Loucy (cell line): ENCODE measurements at regions not wholly inside any gene's neighbourhood (a gene's known extent, or its start where the extent isn't known, plus 50 kb on each side); places are given as distances from the start of the nearest gene placed in this dataset.

Experiments used
- H2AFZ ChIP-seq: fragments of 200-600 bp; sonication (generic); 2 replicates; pipeline ENCODE4 v1.6.0; 2016; ENCODE audit warnings: antibody characterized with exemption, mild to moderate bottlenecking, low read length, moderate library complexity
- H3F3A ChIP-seq: fragments of 200-600 bp; 2 replicates; pipeline ENCODE4 v1.6.0; 2016; ENCODE audit warnings: antibody characterized with exemption, low read depth, mild to moderate bottlenecking
- H3K27me3 ChIP-seq: fragments of 200-600 bp; sonication (generic); 2 replicates; pipeline ENCODE4 v1.6.1; 2014; ENCODE audit warnings: low read length, mild to moderate bottlenecking; ENCODE audit not compliant: insufficient read depth, poor library complexity, severe bottlenecking
- H3K36me3 ChIP-seq: fragments of 200-600 bp; sonication (generic); 2 replicates; pipeline ENCODE4 v1.6.1; 2016; ENCODE audit warnings: low read length; ENCODE audit not compliant: insufficient read depth
- H3K4me1 ChIP-seq: fragments of 200-600 bp; sonication (generic); 2 replicates; pipeline ENCODE4 v1.5.1; 2014; ENCODE audit warnings: low read length, mild to moderate bottlenecking; ENCODE audit not compliant: insufficient read depth, poor library complexity, severe bottlenecking
- H3K4me2 ChIP-seq: fragments of 200-600 bp; sonication (generic); 2 replicates; pipeline ENCODE4 v1.6.0; 2014; ENCODE audit warnings: antibody characterized with exemption, low read length, low read depth, mild to moderate bottlenecking; ENCODE audit not compliant: poor library complexity, severe bottlenecking
- H3K4me3 ChIP-seq: fragments of 200-600 bp; sonication (generic); 2 replicates; pipeline ENCODE4 v1.5.1; 2014; ENCODE audit warnings: low read length, mild to moderate bottlenecking, mixed read lengths; ENCODE audit not compliant: poor library complexity, severe bottlenecking
- H3K79me2 ChIP-seq: fragments of 200-600 bp; sonication (generic); 2 replicates; pipeline ENCODE4 v1.6.1; 2014; ENCODE audit warnings: low read length; ENCODE audit not compliant: insufficient read depth
- H3K9ac ChIP-seq: fragments of 200-600 bp; sonication (generic); 2 replicates; pipeline ENCODE4 v1.6.0; 2014; ENCODE audit warnings: mild to moderate bottlenecking, low read depth, low read length, moderate library complexity; ENCODE audit not compliant: poor library complexity, severe bottlenecking
- H3K9me2 ChIP-seq: fragments of 200-600 bp; sonication (generic); replicated peaks from 2 replicates; pipeline ENCODE4 v1.6.1; 2016; ENCODE audit warnings: low read depth, low read length, mixed read lengths
- H3K9me3 ChIP-seq: fragments of 200-600 bp; sonication (generic); 2 replicates; pipeline ENCODE4 v1.6.1; 2014; ENCODE audit warnings: mild to moderate bottlenecking, antibody characterized with exemption, low read length, low read depth; ENCODE audit not compliant: insufficient read depth
- H4K20me1 ChIP-seq: fragments of 200-600 bp; sonication (generic); 2 replicates; pipeline ENCODE4 v1.6.0; 2014; ENCODE audit warnings: antibody characterized with exemption, low read length, mild to moderate bottlenecking; ENCODE audit not compliant: insufficient read depth, poor library complexity, severe bottlenecking
- CTCF ChIP-seq: fragments of 200-600 bp; sonication (generic); conservative IDR thresholded peaks from 2 replicates; pipeline ENCODE4 v1.5.1; 2014; ENCODE audit warnings: mild to moderate bottlenecking, antibody characterized with exemption, low read length
- EZH2phosphoT487 ChIP-seq: fragments of 200-600 bp; IDR thresholded peaks from 2 replicates; pipeline ENCODE4 v1.6.1; 2018; ENCODE audit warnings: antibody characterized with exemption, mild to moderate bottlenecking, moderate library complexity, borderline replicate concordance

DNA sequence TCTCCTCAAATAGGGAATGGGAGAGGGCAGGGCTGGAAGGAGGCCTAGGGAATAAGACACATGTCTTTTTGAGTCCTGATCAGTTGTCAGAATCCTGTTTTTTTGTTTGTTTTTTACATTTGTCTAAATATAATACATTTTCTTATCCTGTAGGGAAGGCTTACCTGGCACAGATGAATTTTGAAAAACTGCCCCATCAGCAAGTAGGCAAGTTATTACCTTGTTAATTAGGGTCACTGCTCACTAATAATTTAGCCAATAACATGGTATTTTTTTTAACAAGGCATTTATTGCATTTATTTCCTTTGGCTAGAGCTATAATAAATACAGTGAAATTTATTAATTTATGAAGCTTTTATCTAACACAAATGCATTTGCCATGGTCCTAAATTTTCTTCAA, 423.2 kb upstream of the ONECUT1 start:
- Histone ChIP-seq H3K79me2 (no peaks in the 10 kb centered on the region), H2AFZ (no peak overlapping the region), H3K4me2 (no peak overlapping the region), H4K20me1 (no peaks in the 10 kb centered on the region), H3K9me2 (no peaks in the 10 kb centered on the region), H3K4me3 (no peak overlapping the region), H3K9ac (no peak overlapping the region), H3K36me3 (no peaks in the 10 kb centered on the region), H3F3A (no peaks in the 10 kb centered on the region), H3K4me1 (no peaks in the 10 kb centered on the region), H3K9me3 (no peaks in the 10 kb centered on the region), H3K27me3 (no peaks in the 10 kb centered on the region)
- no peak for TF ChIP-seq CTCF
- no peak for TF ChIP-seq EZH2phosphoT487

DNA sequence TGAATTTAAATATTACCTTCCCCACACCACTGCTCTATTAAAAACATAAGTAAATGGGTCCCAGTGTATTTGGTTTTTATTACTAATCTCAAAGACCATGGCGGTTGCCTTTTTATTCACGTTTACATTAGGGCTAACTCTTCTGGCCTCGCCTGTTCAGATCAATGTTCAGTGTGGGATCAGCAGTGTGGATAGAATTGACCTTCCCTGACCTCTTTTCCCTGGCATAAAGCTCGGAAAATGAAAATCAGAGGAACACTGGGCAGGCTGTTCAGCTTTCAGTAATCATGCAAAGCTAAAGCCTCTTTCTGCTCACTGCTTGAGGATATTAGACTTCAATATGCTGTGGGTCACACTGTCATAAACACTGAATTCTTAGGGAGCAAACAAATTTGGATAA, 422.6 kb upstream of the ONECUT1 start:
- H3K27me3 ChIP-seq = no peaks in the 10 kb centered on the region
- no peak overlapping the region for H3K9ac ChIP-seq
- TF ChIP-seq CTCF (no peak), EZH2phosphoT487 (no peak)
- no peaks in the 10 kb centered on the region for H3K36me3 ChIP-seq
- no peak overlapping the region for H3K4me3 ChIP-seq
- H2AFZ ChIP-seq = no peak overlapping the region
- H3K4me2 ChIP-seq = no peak overlapping the region
- H3K9me3 ChIP-seq = no peaks in the 10 kb centered on the region
- no peaks in the 10 kb centered on the region for H4K20me1 ChIP-seq
- no peaks in the 10 kb centered on the region for H3K4me1 ChIP-seq
- no peaks in the 10 kb centered on the region for H3K9me2 ChIP-seq
- no peaks in the 10 kb centered on the region for H3F3A ChIP-seq
- H3K79me2 ChIP-seq = no peaks in the 10 kb centered on the region

GRCh38 chr15:53210653-53211052, 420.5 kb upstream of the ONECUT1 start:
- TF ChIP-seq CTCF = no peak
- no peak for TF ChIP-seq EZH2phosphoT487
- no peaks in the 10 kb centered on the region for H3K4me1 ChIP-seq
- H3K4me3 ChIP-seq = no peak overlapping the region
- H4K20me1 ChIP-seq = no peaks in the 10 kb centered on the region
- H3K79me2 ChIP-seq = no peaks in the 10 kb centered on the region
- H3K9ac ChIP-seq = no peak overlapping the region
- H3K27me3 ChIP-seq = no peaks in the 10 kb centered on the region
- no peaks in the 10 kb centered on the region for H3F3A ChIP-seq
- no peaks in the 10 kb centered on the region for H3K36me3 ChIP-seq
- H3K4me2 ChIP-seq = no peak overlapping the region
- no peak overlapping the region for H2AFZ ChIP-seq
- H3K9me3 ChIP-seq = no peaks in the 10 kb centered on the region
- H3K9me2 ChIP-seq = no peaks in the 10 kb centered on the region
